Omental fat pad (tissue), 3 donors: ENCODE measurements at regions not wholly inside any gene's neighbourhood (a gene's known extent, or its start where the extent isn't known, plus 50 kb on each side); places are given as distances from the start of the nearest gene placed in this dataset.

Source experiments
- ATAC-seq: fragments of 150-250 bp; one replicate; pipeline ENCODE4 v1.9.1; 2016; ENCODE audit warnings: mild to moderate bottlenecking, moderate library complexity; ENCODE audit not compliant: low FRiP score
- DNase-seq: peaks from one replicate; pipeline ENCODE4 v3.0.0-alpha.2; 2019; ENCODE audit warnings: low spot score
- CTCF ChIP-seq, 3 donors: fragments of 450-650 bp; IDR thresholded peaks; one replicate each; pipeline ENCODE4 v1.5.1; 2016 to 2017; ENCODE audit warnings: antibody characterized with exemption in 3 of 3, mild to moderate bottlenecking in 3 of 3, moderate library complexity in 2 of 3

DNA sequence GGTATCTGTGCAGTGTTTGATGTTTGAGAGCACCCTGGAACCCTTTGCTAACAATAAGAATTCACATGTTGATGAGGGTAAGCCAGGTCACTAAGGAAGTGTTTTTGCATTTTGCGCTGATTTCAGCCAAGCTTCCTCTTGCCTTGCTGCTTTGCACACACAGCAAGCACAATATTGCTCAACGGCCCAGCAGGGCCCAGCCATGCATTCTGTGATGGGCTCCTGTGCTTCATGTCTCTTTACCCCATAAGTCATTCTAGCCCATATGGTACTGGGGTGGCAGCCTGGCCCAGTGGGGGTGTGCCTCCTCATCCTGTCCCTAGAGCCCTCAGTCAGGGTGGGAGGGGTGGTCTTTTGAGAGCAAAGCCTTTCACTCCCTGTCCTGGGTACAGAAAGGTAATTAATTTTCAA lies 481.3 kb downstream of the GADD45G start:
- no peak for TF ChIP-seq CTCF (IDR thresholded peaks at IDR 0.05)
- DNase-seq: no peak
- no peak for ATAC-seq

DNA sequence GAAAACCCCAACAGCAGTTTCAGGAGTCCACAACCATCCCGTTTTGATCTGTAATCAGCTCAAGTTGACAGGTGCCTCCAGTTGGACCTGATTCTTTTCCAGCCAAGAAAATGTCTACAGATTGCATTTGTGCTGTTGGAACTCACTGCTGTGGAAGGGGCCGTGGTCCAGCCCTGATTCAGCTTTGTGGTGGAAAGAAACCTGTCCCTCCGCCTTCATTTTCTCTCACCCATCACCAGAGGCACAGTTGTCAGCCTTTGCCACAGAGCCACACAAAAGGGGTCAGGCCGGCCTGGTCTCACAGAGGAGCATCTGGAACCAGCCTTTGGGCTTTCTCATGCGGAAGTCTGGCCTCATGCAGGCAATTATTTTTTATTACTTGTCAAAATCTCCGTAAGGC lies 483.6 kb downstream of the GADD45G start:
- DNase-seq (no peak), ATAC-seq (no peak)
- no peak for TF ChIP-seq CTCF (IDR thresholded peaks at IDR 0.05)

DNA sequence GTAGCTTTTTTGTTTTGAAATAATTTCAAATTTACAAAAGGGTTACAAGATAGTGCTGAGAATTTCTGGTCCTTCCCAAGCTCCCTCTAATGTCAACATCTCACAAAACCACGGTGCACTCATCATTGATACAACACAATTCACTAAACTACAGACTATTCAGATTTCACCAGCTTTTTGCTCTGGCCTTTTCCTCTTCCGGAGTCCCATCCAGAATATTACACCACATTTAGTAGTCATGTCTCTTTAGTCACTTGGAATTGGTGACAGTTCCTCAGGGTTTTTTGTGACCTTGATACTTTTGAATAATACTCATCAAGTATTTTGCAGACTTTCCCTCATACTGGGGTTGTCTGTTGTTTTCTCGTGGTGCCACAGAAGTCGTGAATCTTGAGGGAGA lies 484.0 kb downstream of the GADD45G start:
- ATAC-seq (no peak), DNase-seq (no peak)
- TF ChIP-seq CTCF (IDR thresholded peaks at IDR 0.05): no peak

- TF ChIP-seq CTCF (IDR thresholded peaks at IDR 0.05): no peak
- no peak for DNase-seq
- no peak for ATAC-seq
Observed at GRCh38 chr9:90090997-90091396, 486.2 kb downstream of the GADD45G start.

DNA sequence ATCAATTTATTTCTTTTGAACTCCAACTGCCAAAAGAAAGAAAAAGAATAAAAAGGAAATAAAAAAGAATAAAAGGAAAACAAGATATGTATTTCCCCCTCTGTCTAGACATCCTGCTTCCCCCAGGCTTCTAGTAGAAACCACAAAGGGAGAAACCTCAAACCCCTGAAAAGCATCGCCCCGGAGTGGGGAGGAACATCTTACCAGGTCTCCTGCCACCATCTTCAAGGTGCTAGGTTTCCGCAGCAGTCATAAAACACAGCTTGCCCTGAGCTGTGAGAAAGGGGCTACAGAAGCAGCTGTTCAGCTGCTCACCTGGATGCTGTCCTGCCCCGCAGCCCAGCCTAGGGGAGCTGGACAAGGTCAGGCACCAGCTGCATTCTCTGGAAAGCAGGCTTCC lies 487.7 kb downstream of the GADD45G start:
- TF ChIP-seq CTCF (IDR thresholded peaks at IDR 0.05): no peak
- ATAC-seq: no peak
- DNase-seq: no peak

- TF ChIP-seq CTCF (IDR thresholded peaks at IDR 0.05): no peak
- ATAC-seq (no peak), DNase-seq (no peak)
Observed at GRCh38 chr9:90095682-90096081, 490.9 kb downstream of the GADD45G start.

DNA sequence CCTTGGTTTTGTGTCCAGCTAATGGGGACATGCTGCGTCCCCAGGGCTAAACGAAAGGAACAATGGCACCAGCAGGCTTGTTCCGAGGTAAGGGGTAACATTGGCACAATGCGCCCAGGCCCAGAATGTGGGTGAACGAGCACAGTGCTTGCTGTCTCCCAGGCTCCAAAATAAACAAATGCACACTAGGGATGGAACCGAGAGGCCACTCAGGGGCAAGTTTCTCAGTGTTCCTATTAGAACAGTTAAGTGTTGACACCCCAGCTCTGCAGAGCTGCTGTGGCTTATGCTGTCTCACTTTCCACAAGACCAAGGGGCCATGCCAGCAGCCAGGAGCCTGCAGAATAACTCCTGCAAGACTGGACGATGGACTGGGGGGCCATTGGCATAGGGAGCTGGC lies 492.4 kb downstream of the GADD45G start:
- TF ChIP-seq CTCF (IDR thresholded peaks at IDR 0.05): no peak
- DNase-seq (no peak), ATAC-seq (no peak)
